ENCODE measurements at regions not wholly inside any gene's neighbourhood (a gene's known extent, or its start where the extent isn't known, plus 50 kb on each side); places are given as distances from the start of the nearest gene placed in this dataset.

GRCh38 chr4:45596379-45597101 lies 527.3 kb downstream of the GABRG1 start:
- no peak overlapping the region for H3K27ac Mint-ChIP-seq
- intact Hi-C loops (cut with micrococcal nuclease): no loop called here
- H3K4me1 Mint-ChIP-seq (ENCODE audit: low read depth): no peaks in the 10 kb centered on the region
- no peaks in the 10 kb centered on the region for H3K9me3 Mint-ChIP-seq
- DNase-seq: no peak
- H3K4me3 Mint-ChIP-seq: no peak overlapping the region
- CTCF ChIA-PET: no interaction called here
- no peaks in the 10 kb centered on the region for H3K27me3 Mint-ChIP-seq (ENCODE audit: low read depth)
- no peaks in the 10 kb centered on the region for H3K36me3 Mint-ChIP-seq (ENCODE audit: low read depth)

GRCh38 chr4:45580334-45580733 lies 543.5 kb downstream of the GABRG1 start:
- CTCF ChIA-PET: no interaction called here

GRCh38 chr4:45578874-45579273 lies 545.0 kb downstream of the GABRG1 start:
- no peaks in the 10 kb centered on the region for H3K4me1 Mint-ChIP-seq (ENCODE audit: low read depth)
- H3K27me3 Mint-ChIP-seq (ENCODE audit: low read depth): no peaks in the 10 kb centered on the region
- peaks cover 7% of the 10 kb centered on the region for H3K9me3 Mint-ChIP-seq
- no peak for DNase-seq
- CTCF ChIA-PET: no interaction called here
- H3K36me3 Mint-ChIP-seq (ENCODE audit: low read depth): no peaks in the 10 kb centered on the region
- intact Hi-C loops (cut with micrococcal nuclease): no loop called here
- no peak overlapping the region for H3K4me3 Mint-ChIP-seq
- no peak overlapping the region for H3K27ac Mint-ChIP-seq

More at GRCh38 chr4:45580334-45580733, 543.5 kb downstream of the GABRG1 start:
- no peak overlapping the region for H3K27ac Mint-ChIP-seq
- no peaks in the 10 kb centered on the region for H3K27me3 Mint-ChIP-seq (ENCODE audit: low read depth)
- no peaks in the 10 kb centered on the region for H3K4me1 Mint-ChIP-seq (ENCODE audit: low read depth)
- no peak overlapping the region for H3K4me3 Mint-ChIP-seq
- no peak for DNase-seq
- no peaks in the 10 kb centered on the region for H3K36me3 Mint-ChIP-seq (ENCODE audit: low read depth)
- peaks cover 7% of the 10 kb centered on the region for H3K9me3 Mint-ChIP-seq
- intact Hi-C loops (cut with micrococcal nuclease): no loop called here

- Mint-ChIP-seq H3K4me1 (ENCODE audit: low read depth) (no peaks in the 10 kb centered on the region), H3K27me3 (ENCODE audit: low read depth) (no peaks in the 10 kb centered on the region), H3K36me3 (ENCODE audit: low read depth) (no peaks in the 10 kb centered on the region), H3K27ac (no peak overlapping the region), H3K4me3 (no peak overlapping the region), H3K9me3 (peaks cover 7% of the 10 kb centered on the region)
- DNase-seq: no peak
- intact Hi-C loops (cut with micrococcal nuclease): no loop called here
- CTCF ChIA-PET: no interaction called here
Observed at GRCh38 chr4:45576275-45576674, 547.6 kb downstream of the GABRG1 start.

GRCh38 chr4:45569619-45570018 lies 554.2 kb downstream of the GABRG1 start:
- H3K9me3 Mint-ChIP-seq: peaks cover 5% of the 10 kb centered on the region
- DNase-seq: no peak
- no peak overlapping the region for H3K27ac Mint-ChIP-seq
- H3K27me3 Mint-ChIP-seq (ENCODE audit: low read depth): no peaks in the 10 kb centered on the region
- no peak overlapping the region for H3K4me3 Mint-ChIP-seq
- H3K36me3 Mint-ChIP-seq (ENCODE audit: low read depth): no peaks in the 10 kb centered on the region
- intact Hi-C loops (cut with micrococcal nuclease): no loop called here
- no peaks in the 10 kb centered on the region for H3K4me1 Mint-ChIP-seq (ENCODE audit: low read depth)
- CTCF ChIA-PET: no interaction called here

- DNase-seq: no peak
- Mint-ChIP-seq H3K4me1 (ENCODE audit: low read depth) (no peaks in the 10 kb centered on the region), H3K4me3 (no peak overlapping the region), H3K27me3 (ENCODE audit: low read depth) (no peaks in the 10 kb centered on the region), H3K27ac (no peak overlapping the region), H3K9me3 (peaks cover 5% of the 10 kb centered on the region), H3K36me3 (ENCODE audit: low read depth) (no peaks in the 10 kb centered on the region)
- CTCF ChIA-PET: no interaction called here
- intact Hi-C loops (cut with micrococcal nuclease): no loop called here
Observed at GRCh38 chr4:45568694-45569093, 555.2 kb downstream of the GABRG1 start.

GRCh38 chr4:45566896-45567603 lies 556.8 kb downstream of the GABRG1 start:
- H3K36me3 Mint-ChIP-seq (ENCODE audit: low read depth): no peaks in the 10 kb centered on the region
- no peak overlapping the region for H3K27ac Mint-ChIP-seq
- CTCF ChIA-PET: no interaction called here
- intact Hi-C loops (cut with micrococcal nuclease): no loop called here
- no peaks in the 10 kb centered on the region for H3K4me1 Mint-ChIP-seq (ENCODE audit: low read depth)
- no peak for DNase-seq
- H3K27me3 Mint-ChIP-seq (ENCODE audit: low read depth): no peaks in the 10 kb centered on the region
- H3K4me3 Mint-ChIP-seq: no peak overlapping the region
- peaks cover 5% of the 10 kb centered on the region for H3K9me3 Mint-ChIP-seq

- Mint-ChIP-seq H3K27ac (no peak overlapping the region), H3K4me1 (ENCODE audit: low read depth) (no peaks in the 10 kb centered on the region), H3K9me3 (peaks cover 2% of the 10 kb centered on the region), H3K36me3 (ENCODE audit: low read depth) (no peaks in the 10 kb centered on the region), H3K27me3 (ENCODE audit: low read depth) (no peaks in the 10 kb centered on the region), H3K4me3 (no peak overlapping the region)
- intact Hi-C loops (cut with micrococcal nuclease): no loop called here
- DNase-seq: no peak
- CTCF ChIA-PET: no interaction called here
Observed at GRCh38 chr4:45554423-45554822, 569.4 kb downstream of the GABRG1 start.

- intact Hi-C loops (cut with micrococcal nuclease): no loop called here
- H3K4me3 Mint-ChIP-seq: no peak overlapping the region
- no peak for DNase-seq
- no peaks in the 10 kb centered on the region for H3K27me3 Mint-ChIP-seq (ENCODE audit: low read depth)
- H3K4me1 Mint-ChIP-seq (ENCODE audit: low read depth): no peaks in the 10 kb centered on the region
- CTCF ChIA-PET: no interaction called here
- no peak overlapping the region for H3K27ac Mint-ChIP-seq
- H3K9me3 Mint-ChIP-seq: peaks cover 2% of the 10 kb centered on the region
- no peaks in the 10 kb centered on the region for H3K36me3 Mint-ChIP-seq (ENCODE audit: low read depth)
Observed at GRCh38 chr4:45550766-45551366, 573.0 kb downstream of the GABRG1 start.

- no peak for DNase-seq
- intact Hi-C loops (cut with micrococcal nuclease): no loop called here
- H3K36me3 Mint-ChIP-seq (ENCODE audit: low read depth): no peaks in the 10 kb centered on the region
- H3K27me3 Mint-ChIP-seq (ENCODE audit: low read depth): no peaks in the 10 kb centered on the region
- CTCF ChIA-PET: no interaction called here
- H3K9me3 Mint-ChIP-seq: peaks cover 11% of the 10 kb centered on the region
- no peak overlapping the region for H3K4me3 Mint-ChIP-seq
- H3K27ac Mint-ChIP-seq: no peak overlapping the region
- H3K4me1 Mint-ChIP-seq (ENCODE audit: low read depth): no peaks in the 10 kb centered on the region
Observed at GRCh38 chr4:45539142-45539814, 584.6 kb downstream of the GABRG1 start.

GRCh38 chr4:45530498-45530897 lies 593.4 kb downstream of the GABRG1 start:
- Mint-ChIP-seq H3K4me1 (ENCODE audit: low read depth) (no peaks in the 10 kb centered on the region), H3K36me3 (ENCODE audit: low read depth) (no peaks in the 10 kb centered on the region), H3K27ac (no peak overlapping the region), H3K9me3 (peaks cover 11% of the 10 kb centered on the region), H3K27me3 (ENCODE audit: low read depth) (no peaks in the 10 kb centered on the region), H3K4me3 (no peak overlapping the region)
- CTCF ChIA-PET: no interaction called here
- intact Hi-C loops (cut with micrococcal nuclease): no loop called here
- DNase-seq: no peak

- no peaks in the 10 kb centered on the region for H3K4me1 Mint-ChIP-seq (ENCODE audit: low read depth)
- H3K27ac Mint-ChIP-seq: no peak overlapping the region
- CTCF ChIA-PET: no interaction called here
Observed at GRCh38 chr4:45527160-45527559, 596.7 kb downstream of the GABRG1 start.

More at GRCh38 chr4:45527160-45527559, 596.7 kb downstream of the GABRG1 start:
- Mint-ChIP-seq H3K36me3 (ENCODE audit: low read depth) (no peaks in the 10 kb centered on the region), H3K9me3 (peaks cover 8% of the 10 kb centered on the region), H3K27me3 (ENCODE audit: low read depth) (no peaks in the 10 kb centered on the region), H3K4me3 (no peak overlapping the region)
- no peak for DNase-seq
- intact Hi-C loops (cut with micrococcal nuclease): no loop called here
